C4-2B (cell line): ENCODE measurements at regions not wholly inside any gene's neighbourhood (a gene's known extent, or its start where the extent isn't known, plus 50 kb on each side); places are given as distances from the start of the nearest gene placed in this dataset.

ENCODE experiments used
- CTCF ChIP-seq: fragments of 450-650 bp; conservative IDR thresholded peaks from 2 replicates; pipeline ENCODE4 v1.5.1; 2017; ENCODE audit warnings: mild to moderate bottlenecking
- ZFX ChIP-seq: fragments of 450-650 bp; IDR thresholded peaks from 2 replicates; pipeline ENCODE4 v1.6.1; 2017

GRCh38 chr9:115690786-115691496 lies 462.6 kb upstream of the PAPPA start:
- no peak for TF ChIP-seq CTCF
- no peak for TF ChIP-seq ZFX
